ENCODE measurements at regions not wholly inside any gene's neighbourhood (a gene's known extent, or its start where the extent isn't known, plus 50 kb on each side); places are given as distances from the start of the nearest gene placed in this dataset.

DNA sequence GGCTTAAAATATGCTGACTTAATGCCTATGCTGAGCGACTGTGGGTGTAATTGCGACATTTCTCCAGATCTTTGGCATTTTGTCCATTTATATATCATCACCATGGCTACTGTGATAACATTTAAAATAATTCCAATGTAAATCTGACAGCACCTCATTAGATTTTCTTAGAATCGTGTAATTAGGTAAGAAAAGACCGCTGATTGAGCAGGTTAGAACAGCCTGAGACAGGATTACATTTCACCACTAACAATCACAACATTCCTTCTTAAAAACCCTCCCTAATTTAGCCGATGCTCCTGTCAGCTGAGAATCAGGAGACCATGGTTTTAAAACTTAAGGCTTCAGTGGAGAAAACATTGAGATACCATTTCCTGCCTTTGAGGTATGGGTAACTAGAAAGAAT is 455.3 kb upstream of the PDZRN3 start:
- POLR2A ChIA-PET, result no interaction called here
- H3K4me1 ChIP-seq (ENCODE audit: control insufficient read depth in 1 of 2, insufficient read depth in 2 of 2, low read depth in 1 of 2, low read length in 1 of 2), result no peaks in the 10 kb centered on the region

DNA sequence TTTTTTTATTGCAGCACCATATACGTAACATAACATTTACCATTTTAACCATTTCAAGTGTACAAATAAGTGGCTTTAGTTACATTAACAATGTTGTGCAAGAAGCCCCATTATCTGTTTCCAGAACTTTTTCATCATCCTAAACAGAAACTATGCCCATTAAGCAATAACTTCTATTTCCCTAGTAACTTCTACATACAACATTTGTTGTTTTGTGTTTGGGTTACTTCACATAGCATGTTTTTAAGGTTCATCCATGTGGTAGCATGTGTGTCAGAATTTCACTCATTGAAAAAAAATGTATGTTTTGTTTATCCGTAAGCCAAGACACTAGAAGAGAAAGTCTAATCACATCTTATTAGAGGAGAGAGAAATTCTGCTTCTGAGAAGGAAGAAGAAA is 450.5 kb upstream of the PDZRN3 start:
- H3K4me3 ChIP-seq (ENCODE audit: low read depth in 2 of 2, low read length in 1 of 2), result no peak overlapping the region
- H3K79me2 ChIP-seq (ENCODE audit: insufficient read depth), result no peaks in the 10 kb centered on the region
- H3K9ac ChIP-seq, result no peak overlapping the region
- no peaks in the 10 kb centered on the region for H3K4me1 ChIP-seq (ENCODE audit: control insufficient read depth in 1 of 2, insufficient read depth in 2 of 2, low read depth in 1 of 2, low read length in 1 of 2)
- no peak overlapping the region for H2AFZ ChIP-seq (ENCODE audit: low read depth)
- no peaks in the 10 kb centered on the region for H3K36me3 ChIP-seq (replicated peaks in 1 of 2; ENCODE audit: control insufficient read depth in 1 of 2, insufficient read depth in 2 of 2, low read length in 1 of 2)
- TF ChIP-seq, protein P1, sequence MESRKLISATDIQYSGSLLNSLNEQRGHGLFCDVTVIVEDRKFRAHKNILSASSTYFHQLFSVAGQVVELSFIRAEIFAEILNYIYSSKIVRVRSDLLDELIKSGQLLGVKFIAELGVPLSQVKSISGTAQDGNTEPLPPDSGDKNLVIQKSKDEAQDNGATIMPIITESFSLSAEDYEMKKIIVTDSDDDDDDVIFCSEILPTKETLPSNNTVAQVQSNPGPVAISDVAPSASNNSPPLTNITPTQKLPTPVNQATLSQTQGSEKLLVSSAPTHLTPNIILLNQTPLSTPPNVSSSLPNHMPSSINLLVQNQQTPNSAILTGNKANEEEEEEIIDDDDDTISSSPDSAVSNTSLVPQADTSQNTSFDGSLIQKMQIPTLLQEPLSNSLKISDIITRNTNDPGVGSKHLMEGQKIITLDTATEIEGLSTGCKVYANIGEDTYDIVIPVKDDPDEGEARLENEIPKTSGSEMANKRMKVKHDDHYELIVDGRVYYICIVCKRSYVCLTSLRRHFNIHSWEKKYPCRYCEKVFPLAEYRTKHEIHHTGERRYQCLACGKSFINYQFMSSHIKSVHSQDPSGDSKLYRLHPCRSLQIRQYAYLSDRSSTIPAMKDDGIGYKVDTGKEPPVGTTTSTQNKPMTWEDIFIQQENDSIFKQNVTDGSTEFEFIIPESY (IDR thresholded peaks at IDR 0.05; ENCODE audit: borderline replicate concordance, low read depth), result no peak
- TF ChIP-seq, protein P2, sequence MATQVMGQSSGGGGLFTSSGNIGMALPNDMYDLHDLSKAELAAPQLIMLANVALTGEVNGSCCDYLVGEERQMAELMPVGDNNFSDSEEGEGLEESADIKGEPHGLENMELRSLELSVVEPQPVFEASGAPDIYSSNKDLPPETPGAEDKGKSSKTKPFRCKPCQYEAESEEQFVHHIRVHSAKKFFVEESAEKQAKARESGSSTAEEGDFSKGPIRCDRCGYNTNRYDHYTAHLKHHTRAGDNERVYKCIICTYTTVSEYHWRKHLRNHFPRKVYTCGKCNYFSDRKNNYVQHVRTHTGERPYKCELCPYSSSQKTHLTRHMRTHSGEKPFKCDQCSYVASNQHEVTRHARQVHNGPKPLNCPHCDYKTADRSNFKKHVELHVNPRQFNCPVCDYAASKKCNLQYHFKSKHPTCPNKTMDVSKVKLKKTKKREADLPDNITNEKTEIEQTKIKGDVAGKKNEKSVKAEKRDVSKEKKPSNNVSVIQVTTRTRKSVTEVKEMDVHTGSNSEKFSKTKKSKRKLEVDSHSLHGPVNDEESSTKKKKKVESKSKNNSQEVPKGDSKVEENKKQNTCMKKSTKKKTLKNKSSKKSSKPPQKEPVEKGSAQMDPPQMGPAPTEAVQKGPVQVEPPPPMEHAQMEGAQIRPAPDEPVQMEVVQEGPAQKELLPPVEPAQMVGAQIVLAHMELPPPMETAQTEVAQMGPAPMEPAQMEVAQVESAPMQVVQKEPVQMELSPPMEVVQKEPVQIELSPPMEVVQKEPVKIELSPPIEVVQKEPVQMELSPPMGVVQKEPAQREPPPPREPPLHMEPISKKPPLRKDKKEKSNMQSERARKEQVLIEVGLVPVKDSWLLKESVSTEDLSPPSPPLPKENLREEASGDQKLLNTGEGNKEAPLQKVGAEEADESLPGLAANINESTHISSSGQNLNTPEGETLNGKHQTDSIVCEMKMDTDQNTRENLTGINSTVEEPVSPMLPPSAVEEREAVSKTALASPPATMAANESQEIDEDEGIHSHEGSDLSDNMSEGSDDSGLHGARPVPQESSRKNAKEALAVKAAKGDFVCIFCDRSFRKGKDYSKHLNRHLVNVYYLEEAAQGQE (IDR thresholded peaks at IDR 0.05; ENCODE audit: low read depth, low read length), result no peak
- TF ChIP-seq RCOR1 (IDR thresholded peaks at IDR 0.05; ENCODE audit: low read length), result no peak
- no peak overlapping the region for H3K4me2 ChIP-seq
- ChIA-PET POLR2A (no interaction called here), CTCF (no interaction called here)
- H4K20me1 ChIP-seq (ENCODE audit: insufficient read depth), result no peaks in the 10 kb centered on the region
- H3K27me3 ChIP-seq (ENCODE audit: insufficient read depth), result no peaks in the 10 kb centered on the region
- H3K9me2 ChIP-seq, result no peaks in the 10 kb centered on the region
- DNase-seq, result no peak
- no peaks in the 10 kb centered on the region for H3K9me3 ChIP-seq
- WGBS (ENCODE audit: low lambda C conversion rate), result 72% methylated on average over 2 of the region's 2 CpGs
- H3F3A ChIP-seq (replicated peaks; ENCODE audit: insufficient read depth), result no peaks in the 10 kb centered on the region
- H3K27ac ChIP-seq (ENCODE audit: low read depth in 2 of 2, low read length in 1 of 2), result no peak overlapping the region

More for the DNA sequence above, 455.3 kb upstream of the PDZRN3 start:
- H3K9me2 ChIP-seq, result no peaks in the 10 kb centered on the region
- no peak for DNase-seq
- no peaks in the 10 kb centered on the region for H3F3A ChIP-seq (replicated peaks; ENCODE audit: insufficient read depth)
- TF ChIP-seq GABPA (IDR thresholded peaks at IDR 0.05; ENCODE audit: low read depth), result no peak
- no peak for TF ChIP-seq SIN3A (IDR thresholded peaks at IDR 0.05; ENCODE audit: borderline replicate concordance, low read depth, low read length)
- no peak for TF ChIP-seq NFIC (IDR thresholded peaks at IDR 0.05; ENCODE audit: borderline replicate concordance)
- no peak for TF ChIP-seq RXRA (IDR thresholded peaks at IDR 0.05; ENCODE audit: borderline replicate concordance, low read depth)
- no peak for TF ChIP-seq ELF1 (IDR thresholded peaks at IDR 0.05)
- no peak for TF ChIP-seq FOXJ3 (CRISPR knock-in tag; IDR thresholded peaks at IDR 0.05)
- no peak for TF ChIP-seq TEAD4 (IDR thresholded peaks at IDR 0.05; ENCODE audit: borderline replicate concordance, insufficient read depth)
- no peak for TF ChIP-seq YY1 (IDR thresholded peaks at IDR 0.05; ENCODE audit: low read depth)
- TF ChIP-seq MEF2A (IDR thresholded peaks at IDR 0.05; ENCODE audit: borderline replicate concordance, low read depth), result no peak
- TF ChIP-seq TAF1 (IDR thresholded peaks at IDR 0.05; ENCODE audit: borderline replicate concordance, low read depth, low read length), result no peak
- TF ChIP-seq, protein P3, sequence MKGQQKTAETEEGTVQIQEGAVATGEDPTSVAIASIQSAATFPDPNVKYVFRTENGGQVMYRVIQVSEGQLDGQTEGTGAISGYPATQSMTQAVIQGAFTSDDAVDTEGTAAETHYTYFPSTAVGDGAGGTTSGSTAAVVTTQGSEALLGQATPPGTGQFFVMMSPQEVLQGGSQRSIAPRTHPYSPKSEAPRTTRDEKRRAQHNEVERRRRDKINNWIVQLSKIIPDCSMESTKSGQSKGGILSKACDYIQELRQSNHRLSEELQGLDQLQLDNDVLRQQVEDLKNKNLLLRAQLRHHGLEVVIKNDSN (IDR thresholded peaks at IDR 0.05; ENCODE audit: borderline replicate concordance, low read depth), result no peak
- TF ChIP-seq RAD21 (IDR thresholded peaks at IDR 0.05; ENCODE audit: low read length), result no peak
- TF ChIP-seq JUND (IDR thresholded peaks at IDR 0.05), result no peak
- no peak for TF ChIP-seq SMC3 (IDR thresholded peaks at IDR 0.05; ENCODE audit: low read depth, low read length)
- no peak for TF ChIP-seq GATA2 (CRISPR knock-in tag; IDR thresholded peaks at IDR 0.05)
- TF ChIP-seq EZH2phosphoT487 (IDR thresholded peaks at IDR 0.05; ENCODE audit: borderline replicate concordance, low read depth), result no peak
- TF ChIP-seq, protein P4, sequence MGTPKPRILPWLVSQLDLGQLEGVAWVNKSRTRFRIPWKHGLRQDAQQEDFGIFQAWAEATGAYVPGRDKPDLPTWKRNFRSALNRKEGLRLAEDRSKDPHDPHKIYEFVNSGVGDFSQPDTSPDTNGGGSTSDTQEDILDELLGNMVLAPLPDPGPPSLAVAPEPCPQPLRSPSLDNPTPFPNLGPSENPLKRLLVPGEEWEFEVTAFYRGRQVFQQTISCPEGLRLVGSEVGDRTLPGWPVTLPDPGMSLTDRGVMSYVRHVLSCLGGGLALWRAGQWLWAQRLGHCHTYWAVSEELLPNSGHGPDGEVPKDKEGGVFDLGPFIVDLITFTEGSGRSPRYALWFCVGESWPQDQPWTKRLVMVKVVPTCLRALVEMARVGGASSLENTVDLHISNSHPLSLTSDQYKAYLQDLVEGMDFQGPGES (IDR thresholded peaks at IDR 0.05; ENCODE audit: low read depth, low read length), result no peak
- TF ChIP-seq, protein P5, sequence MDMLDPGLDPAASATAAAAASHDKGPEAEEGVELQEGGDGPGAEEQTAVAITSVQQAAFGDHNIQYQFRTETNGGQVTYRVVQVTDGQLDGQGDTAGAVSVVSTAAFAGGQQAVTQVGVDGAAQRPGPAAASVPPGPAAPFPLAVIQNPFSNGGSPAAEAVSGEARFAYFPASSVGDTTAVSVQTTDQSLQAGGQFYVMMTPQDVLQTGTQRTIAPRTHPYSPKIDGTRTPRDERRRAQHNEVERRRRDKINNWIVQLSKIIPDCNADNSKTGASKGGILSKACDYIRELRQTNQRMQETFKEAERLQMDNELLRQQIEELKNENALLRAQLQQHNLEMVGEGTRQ (IDR thresholded peaks at IDR 0.05; ENCODE audit: borderline replicate concordance, low read depth, low read length), result no peak
- no peak for TF ChIP-seq POLR2AphosphoS5 (IDR thresholded peaks at IDR 0.05; ENCODE audit: low read depth, low read length)
- CTCF ChIA-PET, result interaction anchor here (0.6 to 0.9 kb wide), 2 partner anchors 20 to 25 kb away, joined by 3 read pairs; no protein-coding TSS in a partner anchor
- no peak overlapping the region for H3K27ac ChIP-seq (ENCODE audit: low read depth in 2 of 2, low read length in 1 of 2)
- H3K36me3 ChIP-seq (replicated peaks in 1 of 2; ENCODE audit: control insufficient read depth in 1 of 2, insufficient read depth in 2 of 2, low read length in 1 of 2), result no peaks in the 10 kb centered on the region
- no peak overlapping the region for H3K9ac ChIP-seq
- no peaks in the 10 kb centered on the region for H3K27me3 ChIP-seq (ENCODE audit: insufficient read depth)
- WGBS (ENCODE audit: low lambda C conversion rate), result 57% methylated on average over 5 of the region's 5 CpGs
- no peaks in the 10 kb centered on the region for H4K20me1 ChIP-seq (ENCODE audit: insufficient read depth)
- no peak overlapping the region for H2AFZ ChIP-seq (ENCODE audit: low read depth)
- H3K79me2 ChIP-seq (ENCODE audit: insufficient read depth), result no peaks in the 10 kb centered on the region
- H3K9me3 ChIP-seq, result no peaks in the 10 kb centered on the region
- no peak overlapping the region for H3K4me3 ChIP-seq (ENCODE audit: low read depth in 2 of 2, low read length in 1 of 2)
- no peak overlapping the region for H3K4me2 ChIP-seq
